ENCODE measurements at regions not wholly inside any gene's neighbourhood (a gene's known extent, or its start where the extent isn't known, plus 50 kb on each side); places are given as distances from the start of the nearest gene placed in this dataset.

DNA sequence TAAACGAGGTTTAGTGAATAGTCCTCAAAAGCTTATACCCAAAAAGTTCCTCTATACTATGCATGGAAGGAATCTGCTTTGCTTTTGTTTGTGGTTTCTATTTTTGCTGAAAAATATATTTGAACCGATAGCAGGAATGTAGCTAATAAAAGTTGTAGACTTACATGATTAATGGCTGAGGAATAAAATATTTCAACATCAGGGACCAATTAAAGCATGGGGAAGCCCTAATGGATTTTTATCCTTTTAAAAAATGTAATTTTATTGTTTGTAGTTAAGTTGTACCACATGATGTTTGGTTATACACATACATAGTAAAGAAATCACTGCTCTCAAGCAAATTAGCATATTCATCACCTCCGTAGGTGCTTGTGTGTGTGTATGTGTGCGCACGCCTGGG lies 295.3 kb upstream of the CNTN5 start:
- TF ChIP-seq CTCF (IDR thresholded peaks at IDR 0.05; ENCODE audit: low read depth, low read length) (no peak), EZH2phosphoT487 (IDR thresholded peaks at IDR 0.05; ENCODE audit: low read depth) (no peak)

All from OCI-LY3 (cell line).